Epithelial cell of proximal tubule (primary cell): ENCODE measurements at regions not wholly inside any gene's neighbourhood (a gene's known extent, or its start where the extent isn't known, plus 50 kb on each side); places are given as distances from the start of the nearest gene placed in this dataset.

Experiments
- DNase-seq: peaks from one replicate; pipeline ENCODE4 v3.0.0-alpha.2; 2011; ENCODE audit warnings: low read depth
- H3K4me3 ChIP-seq: 2 replicates; pipeline ENCODE4 v1.5.1; 2011; ENCODE audit warnings: low read depth, mild to moderate bottlenecking, low read length
- TF ChIP-seq, protein P1 (sequence below): conservative IDR thresholded peaks from 2 replicates; pipeline ENCODE4 v1.5.1; 2012; ENCODE audit warnings: low read depth, mild to moderate bottlenecking, low read length

DNA sequence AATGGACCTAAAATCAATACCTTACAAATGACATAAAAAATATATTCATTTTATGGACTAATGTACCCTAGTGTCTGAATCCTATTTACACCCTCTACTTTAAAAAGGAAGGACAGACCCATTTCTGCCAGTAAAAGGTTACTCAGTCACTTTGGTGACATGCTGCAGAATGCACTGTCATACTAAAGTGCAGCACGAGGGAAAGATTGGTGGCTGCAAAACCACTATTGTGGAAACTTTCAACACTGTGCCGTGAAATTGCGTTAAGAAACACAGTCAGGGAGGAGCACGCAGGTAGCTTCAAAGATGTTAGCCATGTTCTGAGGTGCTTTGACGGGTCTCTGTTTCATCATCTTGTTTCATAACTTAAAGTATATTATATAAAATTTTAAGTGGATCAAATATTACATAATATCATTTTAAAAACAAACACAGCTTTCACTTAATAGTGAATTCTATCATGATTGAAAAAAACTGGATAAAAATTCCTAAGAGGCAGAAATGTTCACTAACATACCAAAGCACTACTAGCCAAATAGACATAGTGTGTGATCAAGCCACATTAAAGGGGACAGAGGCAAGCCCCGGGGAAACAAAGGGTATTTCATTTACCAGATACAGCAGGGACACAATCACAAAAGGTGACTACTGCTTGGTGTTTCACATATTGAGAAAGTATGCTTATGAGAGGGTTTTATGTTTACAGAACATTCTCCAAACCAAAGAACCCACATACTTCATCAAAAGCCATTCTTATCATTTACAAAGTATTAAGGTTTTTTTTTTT is 330.8 kb upstream of the SOX5 start:
- DNase-seq, result no peak
- TF ChIP-seq, protein P1, sequence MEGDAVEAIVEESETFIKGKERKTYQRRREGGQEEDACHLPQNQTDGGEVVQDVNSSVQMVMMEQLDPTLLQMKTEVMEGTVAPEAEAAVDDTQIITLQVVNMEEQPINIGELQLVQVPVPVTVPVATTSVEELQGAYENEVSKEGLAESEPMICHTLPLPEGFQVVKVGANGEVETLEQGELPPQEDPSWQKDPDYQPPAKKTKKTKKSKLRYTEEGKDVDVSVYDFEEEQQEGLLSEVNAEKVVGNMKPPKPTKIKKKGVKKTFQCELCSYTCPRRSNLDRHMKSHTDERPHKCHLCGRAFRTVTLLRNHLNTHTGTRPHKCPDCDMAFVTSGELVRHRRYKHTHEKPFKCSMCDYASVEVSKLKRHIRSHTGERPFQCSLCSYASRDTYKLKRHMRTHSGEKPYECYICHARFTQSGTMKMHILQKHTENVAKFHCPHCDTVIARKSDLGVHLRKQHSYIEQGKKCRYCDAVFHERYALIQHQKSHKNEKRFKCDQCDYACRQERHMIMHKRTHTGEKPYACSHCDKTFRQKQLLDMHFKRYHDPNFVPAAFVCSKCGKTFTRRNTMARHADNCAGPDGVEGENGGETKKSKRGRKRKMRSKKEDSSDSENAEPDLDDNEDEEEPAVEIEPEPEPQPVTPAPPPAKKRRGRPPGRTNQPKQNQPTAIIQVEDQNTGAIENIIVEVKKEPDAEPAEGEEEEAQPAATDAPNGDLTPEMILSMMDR, result no peak
- no peak overlapping the region for H3K4me3 ChIP-seq

DNA sequence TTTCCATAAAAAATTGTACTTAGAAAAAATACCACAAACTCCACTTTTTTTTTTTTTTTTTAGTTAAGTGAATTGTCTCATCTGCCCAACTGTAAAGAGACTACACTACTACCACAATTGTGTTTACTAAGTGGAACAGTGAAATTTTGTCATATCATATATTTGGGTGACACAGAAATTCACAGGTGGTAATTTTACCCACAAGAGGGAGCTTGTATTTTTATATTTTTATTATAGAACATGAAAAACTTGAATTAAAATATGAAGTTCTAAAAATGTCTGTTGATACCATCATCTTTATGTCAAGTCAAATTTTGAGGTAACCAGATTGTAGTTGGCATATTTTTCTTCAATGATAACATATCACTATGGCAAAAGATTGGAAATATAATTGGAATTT is 329.4 kb upstream of the SOX5 start:
- TF ChIP-seq, protein P1, result no peak
- DNase-seq, result no peak
- H3K4me3 ChIP-seq, result no peak overlapping the region

DNA sequence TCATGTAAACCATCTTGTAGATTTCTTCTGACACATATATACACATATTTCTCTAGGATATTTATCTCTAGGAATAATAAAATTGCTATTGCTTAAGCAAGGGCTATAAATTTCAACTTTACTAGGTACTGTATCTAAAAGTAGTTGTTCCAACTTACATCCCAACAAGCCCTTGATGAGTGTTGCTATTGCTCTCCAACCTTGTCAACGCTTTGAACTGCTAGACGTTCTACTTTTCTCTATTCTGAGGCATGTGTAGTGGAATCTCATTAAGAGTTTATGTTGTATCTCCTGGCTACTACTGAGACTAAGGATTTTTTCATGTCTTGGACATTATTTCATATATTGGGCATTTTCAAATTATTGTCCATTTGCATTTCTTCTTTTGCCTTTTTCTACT is 321.5 kb upstream of the SOX5 start:
- TF ChIP-seq, protein P1, result no peak
- H3K4me3 ChIP-seq, result no peak overlapping the region
- DNase-seq, result no peak

DNA sequence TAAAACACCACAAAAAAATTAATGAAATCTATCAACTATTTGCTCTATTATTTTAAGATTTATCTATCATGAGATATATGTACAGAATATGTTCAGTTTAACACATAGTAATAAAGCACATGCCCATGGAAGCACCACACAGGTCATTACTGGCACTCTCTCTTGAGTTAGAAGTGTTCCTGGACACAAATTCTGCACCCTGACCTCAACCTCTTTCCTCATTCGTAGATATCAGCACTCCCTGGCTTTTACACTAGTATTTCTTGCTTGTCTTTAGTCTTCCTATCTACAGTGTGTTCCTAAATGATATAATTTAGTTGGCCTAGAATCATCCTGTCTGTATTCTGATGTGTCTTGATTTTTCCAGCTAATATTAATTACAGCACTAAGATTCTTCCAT is 321.0 kb upstream of the SOX5 start:
- no peak overlapping the region for H3K4me3 ChIP-seq
- TF ChIP-seq, protein P1, result no peak
- no peak for DNase-seq

DNA sequence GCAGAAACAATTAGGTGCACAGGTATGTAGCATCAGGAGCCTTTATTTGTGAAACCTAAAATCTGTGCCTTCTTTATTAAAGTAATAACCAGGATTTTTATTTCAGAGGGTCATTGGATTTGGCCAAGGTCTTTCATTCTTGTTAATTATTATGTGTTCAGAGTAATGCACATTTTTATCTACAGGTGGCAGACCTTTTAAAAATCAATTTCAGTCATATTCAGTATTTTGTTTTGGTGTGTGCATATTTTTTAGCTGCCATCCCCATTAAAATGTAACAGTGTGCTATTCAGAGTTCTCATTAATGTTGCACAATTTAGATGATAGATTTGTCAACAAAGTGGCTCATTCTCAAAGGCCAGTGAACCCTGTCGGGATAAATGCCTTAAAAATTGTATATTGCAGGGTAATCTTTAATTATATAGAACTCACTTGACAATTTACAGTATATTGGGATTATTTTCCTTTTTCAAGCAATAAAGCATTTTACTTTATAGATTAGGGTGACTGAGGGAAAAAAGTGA is 319.3 kb upstream of the SOX5 start:
- TF ChIP-seq, protein P1, result peak; percentile 3
- DNase-seq, result no peak
- H3K4me3 ChIP-seq, result no peak overlapping the region

DNA sequence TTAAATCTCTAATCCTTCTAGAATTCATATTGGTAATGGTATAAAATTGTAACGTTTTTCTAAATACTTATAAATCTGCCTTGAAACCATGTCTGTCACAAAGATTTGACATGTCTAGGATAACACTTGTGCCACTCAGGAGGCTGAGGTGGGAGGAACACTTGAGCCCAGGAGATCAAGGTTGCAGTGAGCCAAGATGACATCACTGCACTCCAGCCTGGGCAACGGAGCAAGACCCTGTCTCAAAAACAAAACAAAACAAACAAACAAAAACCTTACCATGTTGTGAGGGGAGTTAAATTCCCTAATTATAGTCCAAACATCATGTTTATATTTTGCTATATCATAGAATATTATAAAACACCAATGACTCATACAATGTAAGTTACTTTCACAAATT is 317.5 kb upstream of the SOX5 start:
- H3K4me3 ChIP-seq, result no peak overlapping the region
- TF ChIP-seq, protein P1, result no peak

DNA sequence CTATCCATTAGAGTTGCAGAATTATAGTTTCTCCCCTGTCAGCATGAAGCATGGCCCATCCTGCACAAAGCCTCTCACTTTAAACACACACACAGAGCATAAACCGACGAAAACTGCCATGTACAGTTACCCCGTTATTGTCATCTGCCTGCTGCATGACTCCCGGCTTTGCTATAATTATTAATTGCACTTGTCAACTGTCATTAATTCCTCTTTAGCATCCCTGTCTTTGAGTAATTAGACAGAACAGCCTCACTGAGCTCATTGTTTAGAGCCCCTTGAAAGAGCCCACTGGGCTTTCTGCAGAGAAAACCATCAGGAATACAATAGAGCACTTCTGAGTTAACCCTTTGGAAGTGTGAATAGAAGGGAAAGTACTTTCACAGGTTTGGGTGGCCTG is 307.2 kb upstream of the SOX5 start:
- TF ChIP-seq, protein P1, result no peak
- DNase-seq, result no peak

More for the DNA sequence above, 317.5 kb upstream of the SOX5 start:
- DNase-seq, result no peak

More for the DNA sequence above, 307.2 kb upstream of the SOX5 start:
- no peak overlapping the region for H3K4me3 ChIP-seq
